CD4-positive, alpha-beta T cell treated with Interleukin-4 for 4 hours (primary cell): ENCODE measurements at regions not wholly inside any gene's neighbourhood (a gene's known extent, or its start where the extent isn't known, plus 50 kb on each side); places are given as distances from the start of the nearest gene placed in this dataset.

ENCODE experiments used
- DNase-seq: peaks from one replicate; pipeline ENCODE4 v3.0.0-alpha.2; 2020

DNA sequence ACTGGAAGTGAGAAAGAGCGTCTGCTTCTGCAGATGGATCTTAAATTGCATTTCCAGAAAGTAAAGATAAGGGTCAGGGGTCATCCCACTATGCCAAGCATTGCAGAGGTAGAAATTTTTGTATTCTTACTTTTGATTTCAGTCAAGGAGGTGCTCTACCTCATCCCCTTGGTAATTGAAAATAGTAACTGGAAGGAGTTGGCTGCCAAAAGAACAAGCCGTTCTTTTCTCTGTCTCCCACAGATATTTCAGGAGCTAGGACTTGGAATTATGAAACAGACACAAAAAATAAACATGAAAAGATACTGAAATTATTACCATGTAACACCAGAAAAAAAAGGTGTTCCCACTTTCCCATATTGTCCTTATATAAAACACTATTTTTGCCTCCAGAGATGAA is 309.9 kb upstream of the UMPS start:
- no peak for DNase-seq

DNA sequence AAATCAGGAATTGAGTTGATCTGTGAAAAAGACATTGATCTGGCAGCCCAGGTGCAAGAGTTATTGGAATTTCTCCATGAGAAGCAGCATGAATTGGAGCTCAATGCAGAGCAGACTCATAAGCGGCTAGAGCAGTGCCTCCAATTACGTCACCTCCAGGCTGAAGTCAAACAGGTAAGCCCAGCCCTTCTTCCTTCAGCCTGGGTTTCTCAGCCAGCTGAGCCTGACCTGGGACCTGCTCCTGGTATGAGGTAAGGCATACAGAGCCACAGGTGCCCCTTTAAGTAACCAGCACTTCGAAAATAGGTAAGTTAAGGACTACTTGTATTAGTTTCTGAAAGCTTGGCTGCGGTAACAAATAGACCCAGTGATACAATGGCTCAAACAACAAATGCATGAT is 307.4 kb upstream of the UMPS start:
- no peak for DNase-seq

DNA sequence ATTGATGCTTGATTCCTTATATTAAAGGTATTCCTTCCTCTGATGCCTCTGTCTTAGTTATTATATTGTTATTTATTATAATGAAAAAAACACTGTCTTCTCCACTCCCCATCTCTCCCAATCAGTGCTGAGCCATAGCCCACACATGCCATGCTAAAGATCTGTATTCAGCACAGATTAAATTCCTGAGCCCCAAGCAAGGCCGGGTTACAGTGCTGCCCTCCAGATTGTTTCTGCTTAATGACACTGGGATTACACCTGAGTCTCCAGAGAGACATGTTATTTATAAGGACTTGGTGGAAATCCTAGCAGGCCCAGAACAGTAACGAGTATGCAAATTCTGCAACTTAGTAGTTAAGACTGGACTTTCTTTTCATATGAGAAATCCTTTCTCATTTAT is 305.9 kb upstream of the UMPS start:
- DNase-seq: no peak

DNA sequence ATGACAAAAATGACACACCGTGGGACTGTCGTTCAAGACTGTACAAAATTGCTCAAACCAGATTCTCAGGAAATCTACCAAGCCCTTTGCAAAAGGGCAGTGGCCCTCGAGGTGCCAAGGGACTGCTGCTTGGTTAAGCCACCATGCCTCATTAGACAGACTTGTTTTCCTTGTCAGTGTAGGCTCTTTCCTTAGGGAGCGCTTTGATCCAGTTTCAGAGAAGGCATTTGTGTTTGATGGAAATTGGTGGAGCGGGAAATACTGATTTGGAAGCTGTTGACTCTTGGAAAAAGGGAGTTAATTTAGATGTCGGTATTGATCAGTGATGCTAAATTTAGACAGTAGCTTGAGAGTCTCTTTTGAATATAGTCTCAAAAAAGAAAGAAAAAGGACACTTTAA is 304.3 kb upstream of the UMPS start:
- no peak for DNase-seq

DNA sequence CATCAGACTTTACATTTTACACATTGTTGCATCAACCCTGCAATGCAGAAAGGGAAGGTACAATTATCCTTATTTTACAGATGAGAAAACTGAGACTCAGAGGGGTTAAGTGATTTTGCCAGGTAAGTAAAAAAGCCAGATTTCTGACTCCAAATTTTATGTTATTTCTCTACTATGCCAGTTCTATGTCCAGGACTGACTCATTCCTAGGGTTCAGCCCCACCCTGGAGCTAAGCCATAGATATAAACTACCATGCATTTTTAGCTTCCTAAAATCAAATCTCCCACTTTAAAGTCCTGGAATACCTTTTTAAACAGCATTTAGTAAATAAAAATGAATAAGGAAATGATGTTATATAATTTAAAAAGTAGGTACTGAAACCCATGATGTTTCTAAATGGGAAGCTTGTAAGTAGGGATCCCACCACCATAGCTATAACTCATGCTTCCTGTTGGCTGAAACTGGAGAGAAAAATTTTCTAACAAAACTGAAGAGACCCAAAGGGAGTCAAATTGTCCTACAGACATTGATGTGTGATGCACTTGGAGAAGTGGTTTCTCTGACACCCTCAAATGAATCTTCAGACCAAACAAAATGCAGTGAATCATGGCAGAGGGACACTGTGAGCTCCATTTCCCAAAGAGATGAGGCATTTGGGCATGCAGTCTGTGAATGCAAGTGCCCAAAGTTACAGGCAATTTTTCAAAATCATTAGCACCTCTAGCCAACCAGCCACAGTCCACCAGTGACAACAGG is 301.7 kb upstream of the UMPS start:
- DNase-seq: no peak

DNA sequence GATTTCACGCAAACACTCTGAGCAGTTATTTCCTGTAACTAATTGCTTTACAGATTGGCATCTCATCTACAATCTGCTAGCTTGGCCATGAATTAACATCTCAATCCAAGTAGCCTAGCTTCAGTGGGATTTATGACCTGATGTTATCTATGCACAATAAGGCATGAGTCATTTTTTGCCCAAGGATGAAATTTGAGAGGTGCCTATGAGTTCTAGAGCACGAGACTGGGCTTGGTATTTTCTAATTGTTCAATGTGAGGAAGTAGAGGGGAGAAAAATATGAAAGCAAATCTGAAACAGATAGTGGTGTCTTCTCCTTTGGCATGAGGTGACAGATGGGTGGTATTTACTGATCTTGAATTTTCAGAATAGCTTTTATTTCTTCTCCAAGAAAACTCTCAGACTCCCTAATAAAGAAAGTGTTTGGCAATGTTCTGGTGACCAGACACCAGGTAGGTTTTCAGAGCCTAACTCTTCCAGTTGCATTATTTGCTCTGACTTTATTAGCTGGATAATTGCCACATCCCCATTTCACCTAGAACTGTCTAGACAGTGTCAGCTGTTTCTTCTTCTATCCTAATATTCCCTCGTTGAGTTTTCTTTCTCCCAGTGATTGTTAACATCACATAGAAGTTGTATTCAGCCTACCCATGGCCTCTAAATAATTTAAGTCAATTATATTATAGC is 301.0 kb upstream of the UMPS start:
- DNase-seq: no peak

DNA sequence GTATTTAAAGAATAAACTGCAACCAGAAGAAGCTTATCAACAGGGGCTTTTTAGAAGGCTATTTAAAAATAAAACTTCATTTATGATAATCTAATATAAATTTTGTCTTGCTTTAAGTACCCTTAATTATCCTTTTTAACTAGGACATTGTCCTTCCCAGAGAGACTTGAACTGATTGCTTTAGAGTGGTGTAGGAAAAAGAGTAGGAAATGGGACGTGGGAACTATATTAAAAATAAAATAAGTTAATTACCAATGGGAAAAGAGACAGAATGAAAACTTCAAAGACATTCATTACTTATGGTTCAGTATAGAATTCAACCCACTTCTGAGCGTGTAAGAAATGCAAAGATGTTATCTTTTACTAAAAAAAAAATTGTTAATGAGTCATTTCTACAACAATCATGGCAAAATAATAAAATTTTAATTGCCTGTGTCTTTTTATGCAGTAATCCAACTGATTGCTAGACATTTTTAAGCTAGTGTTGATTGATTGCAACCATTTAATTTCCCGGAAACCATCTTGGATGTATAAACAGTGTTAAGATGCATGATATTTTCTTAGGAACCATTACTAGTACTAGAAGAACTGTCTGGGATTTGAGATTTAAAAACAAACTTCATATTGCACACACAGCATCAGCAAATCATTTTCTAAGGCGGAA is 298.8 kb upstream of the UMPS start:
- DNase-seq: no peak

DNA sequence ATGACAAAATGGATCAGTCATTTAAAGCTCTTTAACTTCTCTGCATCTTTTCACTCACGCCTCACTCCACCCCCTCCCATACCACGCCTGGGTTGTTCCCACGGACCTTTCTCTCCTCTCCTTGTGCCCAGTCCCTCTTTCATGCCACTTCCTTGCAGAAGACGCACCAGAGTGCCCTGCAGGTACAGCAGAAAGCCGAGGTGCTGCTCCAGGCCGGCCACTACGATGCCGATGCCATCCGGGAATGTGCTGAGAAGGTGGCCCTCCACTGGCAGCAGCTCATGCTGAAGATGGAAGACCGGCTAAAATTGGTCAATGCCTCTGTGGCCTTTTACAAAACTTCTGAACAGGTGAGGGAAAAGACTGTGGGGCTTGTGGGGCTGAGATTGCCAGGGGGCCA is 296.1 kb upstream of the UMPS start:
- DNase-seq: no peak

DNA sequence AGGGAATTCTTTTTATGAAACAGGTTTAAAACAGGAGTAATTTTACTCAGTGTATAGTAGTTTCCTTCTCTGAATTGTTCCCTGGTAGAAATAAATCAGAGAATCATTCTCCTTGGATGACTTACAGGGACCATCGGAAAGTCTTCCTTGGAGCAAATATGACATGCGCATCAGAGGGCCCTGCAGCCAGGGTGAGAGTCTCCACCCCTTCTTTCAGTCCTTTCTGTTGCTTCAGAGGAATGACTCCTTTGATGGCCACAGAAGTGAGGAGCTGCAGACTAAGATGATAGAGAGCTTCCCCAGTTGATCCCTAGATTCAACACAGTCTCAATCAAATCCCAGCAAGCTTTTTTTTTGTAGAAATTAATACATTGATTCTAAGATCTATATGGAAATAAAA is 294.8 kb upstream of the UMPS start:
- DNase-seq: no peak

DNA sequence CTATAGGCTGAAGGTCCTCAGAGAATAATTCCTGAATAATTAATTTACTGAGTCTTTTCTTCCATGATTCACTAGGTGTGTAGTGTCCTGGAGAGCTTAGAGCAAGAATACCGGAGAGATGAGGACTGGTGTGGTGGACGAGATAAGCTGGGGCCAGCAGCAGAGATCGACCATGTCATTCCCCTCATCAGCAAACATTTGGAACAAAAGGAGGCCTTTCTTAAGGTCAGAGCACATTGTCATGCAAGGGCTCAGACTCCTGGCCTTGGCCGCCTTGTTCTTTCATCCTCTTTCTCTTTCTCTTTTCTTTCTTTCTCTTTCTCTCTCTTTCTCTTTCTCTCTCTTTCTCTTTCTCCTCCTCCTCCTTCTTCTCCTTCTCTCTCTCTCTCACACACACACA is 291.4 kb upstream of the UMPS start:
- DNase-seq: no peak

DNA sequence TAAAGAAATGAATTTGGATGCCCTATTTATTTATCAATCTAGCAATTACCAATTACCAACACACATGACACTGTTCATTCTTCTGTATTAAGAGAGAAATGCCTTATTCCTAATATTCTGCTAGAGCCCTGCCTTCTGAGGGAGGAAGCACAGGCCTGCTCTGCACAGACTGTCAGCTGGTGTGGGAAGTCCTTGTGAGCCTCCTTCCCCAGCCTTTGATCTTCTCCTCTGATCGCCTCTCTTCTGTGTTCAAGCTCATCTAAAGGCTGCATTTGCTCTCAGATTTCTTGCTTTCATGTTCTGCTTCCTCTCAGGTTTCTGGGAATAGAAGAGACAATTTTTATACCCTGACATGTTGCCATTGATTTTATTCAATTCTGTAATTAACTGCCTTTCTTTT is 290.6 kb upstream of the UMPS start:
- DNase-seq: no peak

DNA sequence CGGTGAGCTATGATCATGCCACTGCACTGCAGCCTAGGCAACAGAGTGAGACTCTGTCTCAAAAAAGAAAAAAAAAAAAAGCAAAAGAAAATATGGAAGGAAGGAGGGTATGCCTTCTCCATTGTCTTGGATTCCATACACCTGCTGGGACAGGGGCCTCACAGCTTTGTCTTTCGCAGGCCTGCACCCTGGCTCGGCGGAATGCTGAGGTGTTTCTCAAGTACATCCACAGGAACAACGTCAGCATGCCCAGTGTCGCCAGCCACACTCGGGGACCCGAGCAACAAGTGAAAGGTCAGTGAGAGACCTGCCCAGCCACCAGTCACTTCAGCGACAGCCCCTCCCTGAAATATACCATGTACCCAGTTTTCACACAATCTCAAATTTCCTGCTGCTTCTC is 288.5 kb upstream of the UMPS start:
- no peak for DNase-seq

DNA sequence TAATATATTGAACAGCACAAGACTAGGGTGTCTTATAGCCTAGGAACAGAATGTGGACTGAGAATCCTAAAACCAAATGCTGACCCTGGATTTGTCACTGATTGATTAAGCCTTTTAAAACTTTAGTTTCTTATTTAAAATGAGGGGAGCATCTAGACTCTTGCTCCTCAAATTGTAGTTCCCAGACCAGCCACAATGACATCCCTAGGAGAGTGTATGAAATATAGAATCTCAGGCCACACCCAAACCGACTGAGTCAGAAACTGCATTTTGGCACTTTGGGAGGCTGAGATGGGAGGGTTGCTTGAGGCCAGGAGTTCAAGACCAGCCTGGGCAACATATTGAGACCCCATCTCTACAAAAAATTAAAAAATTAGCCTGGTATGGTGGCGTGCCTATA is 287.8 kb upstream of the UMPS start:
- no peak for DNase-seq

DNA sequence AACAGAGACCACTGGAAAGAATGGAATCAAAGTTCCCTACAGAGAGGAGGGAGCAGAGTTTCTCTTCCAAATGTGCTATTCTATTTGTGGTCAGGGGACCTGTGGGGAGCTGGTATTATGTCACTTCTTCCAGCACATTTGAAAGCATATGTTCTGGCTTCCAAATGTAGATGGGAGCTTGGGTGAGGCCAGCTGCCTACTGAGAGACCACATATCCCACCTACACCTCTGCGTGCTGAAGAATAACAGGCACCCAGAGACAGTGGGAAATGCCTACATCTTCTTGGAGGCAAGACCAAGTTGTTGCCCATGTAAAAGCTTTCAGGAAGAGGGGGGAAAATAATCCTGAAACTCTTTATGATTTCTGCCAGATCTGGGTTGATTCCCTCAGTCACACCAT is 286.8 kb upstream of the UMPS start:
- DNase-seq: no peak

DNA sequence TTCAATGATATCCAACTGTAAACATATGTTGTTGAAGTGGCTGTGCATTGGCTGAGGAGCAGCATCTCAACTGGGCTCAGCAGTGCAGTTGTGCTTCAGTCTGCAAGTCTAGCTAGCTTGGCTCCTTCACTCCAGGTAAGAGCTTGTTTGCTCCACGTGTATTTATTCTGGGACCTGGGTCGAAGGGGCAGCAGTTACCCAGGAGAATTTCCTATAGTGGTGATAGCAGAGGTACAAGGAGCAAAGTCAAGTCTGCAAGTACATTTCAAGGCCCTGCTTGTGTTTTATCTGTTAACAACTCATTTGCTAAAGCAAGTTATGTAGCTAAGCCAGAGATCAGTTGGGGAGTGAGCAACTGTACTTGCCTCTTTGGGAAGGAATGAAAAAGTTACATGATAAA is 286.2 kb upstream of the UMPS start:
- no peak for DNase-seq

DNA sequence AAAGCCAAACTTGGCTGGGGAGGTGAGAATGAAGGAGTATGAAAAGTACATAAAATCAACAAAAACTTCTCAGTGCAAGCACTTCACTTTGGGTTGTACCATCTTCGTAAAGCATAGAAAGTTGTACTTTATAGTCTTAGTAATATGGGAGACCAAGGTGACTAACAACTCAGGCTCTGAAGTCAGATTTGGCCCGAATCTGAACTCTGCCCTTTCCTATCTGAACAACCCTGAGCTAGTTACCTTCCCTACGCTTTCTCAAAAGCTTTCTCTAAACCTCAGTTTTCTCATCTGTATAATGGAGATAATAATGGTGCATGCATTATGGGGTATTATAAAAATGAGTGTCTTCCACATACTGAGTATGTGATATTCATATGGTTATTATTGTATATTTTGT is 285.4 kb upstream of the UMPS start:
- no peak for DNase-seq

DNA sequence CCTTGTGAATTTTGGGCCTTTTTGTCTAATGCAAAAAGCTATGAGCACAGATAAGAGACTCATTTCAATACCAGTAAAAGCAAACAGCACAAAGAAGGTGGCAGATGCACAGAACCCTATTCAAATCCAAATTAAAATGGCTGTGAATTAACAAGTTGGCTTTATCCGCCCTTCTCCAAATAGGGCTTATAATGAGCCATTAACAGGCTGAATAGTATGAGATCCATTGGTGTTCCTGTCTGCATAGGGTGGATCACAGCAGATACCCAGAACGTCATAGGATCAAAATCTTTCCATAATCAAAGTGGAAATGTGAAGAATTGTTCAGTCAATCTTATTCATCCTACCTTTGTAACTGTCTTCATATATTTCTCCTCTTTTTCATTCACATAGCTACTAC is 282.4 kb upstream of the UMPS start:
- no peak for DNase-seq

DNA sequence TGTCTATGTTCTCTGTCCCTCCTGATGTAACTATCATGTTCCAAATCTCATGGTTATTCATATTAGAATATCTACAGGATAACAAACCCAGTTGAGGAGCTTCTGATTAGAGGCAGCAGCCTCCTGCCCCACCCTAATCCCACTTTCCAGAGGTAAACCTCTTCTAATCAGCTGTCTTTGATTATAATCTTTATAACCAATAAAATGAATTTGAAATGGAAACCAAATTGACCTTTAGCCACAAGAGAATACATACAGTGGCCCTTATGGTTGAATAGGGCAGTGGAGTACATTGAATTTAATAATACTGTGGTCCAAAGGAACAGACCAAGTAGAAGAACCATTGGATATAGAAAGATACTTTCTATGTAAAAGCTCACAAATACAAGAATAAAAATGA is 281.3 kb upstream of the UMPS start:
- DNase-seq: no peak

DNA sequence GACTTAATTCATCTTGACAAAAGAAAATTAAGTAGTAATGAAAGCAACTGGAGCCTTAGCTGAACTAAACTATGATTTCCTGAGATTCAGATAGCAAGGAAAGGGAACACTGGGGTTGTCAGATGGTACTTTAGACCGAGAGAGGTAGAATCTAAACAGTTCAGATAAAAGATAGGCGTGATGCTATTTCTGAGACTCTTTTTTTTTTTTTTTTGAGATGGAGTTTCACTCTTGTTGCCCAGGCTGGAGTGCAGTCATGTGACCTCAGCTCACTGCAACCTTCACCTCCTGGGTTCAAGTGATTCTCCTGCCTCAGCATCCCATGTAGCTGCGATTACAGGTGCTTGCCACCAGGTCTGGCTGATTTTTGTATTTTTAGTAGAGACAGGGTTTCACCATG is 279.9 kb upstream of the UMPS start:
- DNase-seq: no peak

DNA sequence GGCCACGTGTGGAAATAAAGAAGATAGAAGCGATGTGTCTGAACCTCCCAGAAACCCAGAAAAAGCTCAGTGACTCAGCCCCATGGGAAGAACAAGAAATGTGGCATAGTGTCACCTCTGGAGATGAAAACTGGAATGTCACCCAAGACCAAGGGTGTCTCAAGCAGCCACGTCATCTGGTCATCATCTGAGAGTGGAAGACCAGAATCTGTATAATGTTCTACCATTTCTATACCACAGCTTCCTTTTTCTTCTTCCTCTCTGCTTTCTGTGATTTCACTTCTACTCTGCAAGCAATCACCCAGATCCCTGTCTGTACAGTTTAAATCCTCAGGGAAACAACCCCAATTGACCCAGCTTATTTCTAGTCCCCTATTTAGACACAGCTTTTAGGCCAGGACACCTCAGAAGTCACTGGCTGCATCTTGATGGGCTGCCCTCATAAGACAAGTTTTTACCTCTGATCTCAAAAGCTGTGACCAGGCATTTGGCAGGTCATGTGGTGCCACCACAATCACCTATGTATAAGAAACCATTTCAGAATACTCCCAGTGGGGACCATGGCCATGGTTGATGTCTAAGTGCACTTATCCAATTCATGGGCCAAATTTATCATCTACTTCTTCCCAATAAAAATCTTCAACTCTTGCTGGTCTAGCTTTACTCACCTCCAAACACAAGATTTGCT is 278.5 kb upstream of the UMPS start:
- DNase-seq: no peak

DNA sequence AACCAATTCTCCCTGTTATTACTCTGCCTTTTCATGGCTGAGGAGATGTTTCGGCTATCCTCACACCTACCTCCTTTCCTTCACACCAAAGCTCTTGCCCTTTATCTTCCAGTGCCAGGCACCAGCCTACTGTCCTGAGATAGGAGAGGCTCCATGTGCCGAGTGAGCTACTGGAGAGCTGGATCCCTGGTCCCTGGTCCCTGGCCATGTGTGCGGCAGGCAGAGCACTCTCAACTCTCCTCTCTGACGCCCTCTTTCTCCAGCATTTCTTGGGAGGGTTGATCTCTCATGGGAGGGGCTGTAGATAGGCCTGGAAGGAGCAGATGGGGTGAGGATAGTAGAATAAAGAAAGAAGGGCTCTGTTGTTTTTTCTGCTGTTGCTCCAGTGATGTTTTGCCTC is 277.1 kb upstream of the UMPS start:
- DNase-seq: no peak

DNA sequence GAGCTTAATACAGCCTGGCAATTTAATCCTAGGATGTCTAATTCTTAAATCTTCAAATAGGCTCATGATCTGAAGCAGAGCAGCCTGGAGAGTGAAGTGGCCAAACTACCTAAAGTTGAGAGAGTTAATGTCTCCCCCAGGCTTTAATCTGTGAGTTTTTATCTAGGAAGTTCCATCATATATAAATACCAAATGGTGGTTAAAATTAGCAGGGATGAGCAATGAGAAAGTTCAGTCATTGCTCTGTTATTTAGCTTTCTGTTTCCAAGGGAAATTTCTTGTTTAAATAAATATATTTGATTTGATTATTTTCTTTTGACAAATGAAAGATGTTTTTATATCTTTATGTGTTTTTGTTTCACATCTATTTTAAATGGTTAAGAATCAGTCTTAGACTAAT is 274.4 kb upstream of the UMPS start:
- DNase-seq: no peak

DNA sequence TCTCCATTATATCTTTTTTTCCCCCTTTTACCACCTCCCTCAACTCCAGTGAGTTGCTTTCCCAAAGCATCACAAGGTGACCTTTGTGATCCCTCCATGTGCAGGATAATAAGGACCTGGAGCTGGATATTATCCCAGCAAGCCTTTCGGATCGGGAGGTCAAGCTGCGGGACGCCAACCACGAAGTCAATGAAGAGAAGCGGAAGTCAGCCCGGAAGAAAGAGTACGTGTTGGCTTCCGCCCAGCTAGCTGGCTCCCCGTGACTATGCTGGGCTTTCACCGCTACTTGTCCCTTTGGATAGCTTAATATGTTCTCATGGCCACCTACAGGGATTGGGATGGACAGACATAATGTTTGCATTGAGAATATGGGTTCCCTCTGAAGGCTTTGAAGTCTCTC is 273.7 kb upstream of the UMPS start:
- DNase-seq: no peak

DNA sequence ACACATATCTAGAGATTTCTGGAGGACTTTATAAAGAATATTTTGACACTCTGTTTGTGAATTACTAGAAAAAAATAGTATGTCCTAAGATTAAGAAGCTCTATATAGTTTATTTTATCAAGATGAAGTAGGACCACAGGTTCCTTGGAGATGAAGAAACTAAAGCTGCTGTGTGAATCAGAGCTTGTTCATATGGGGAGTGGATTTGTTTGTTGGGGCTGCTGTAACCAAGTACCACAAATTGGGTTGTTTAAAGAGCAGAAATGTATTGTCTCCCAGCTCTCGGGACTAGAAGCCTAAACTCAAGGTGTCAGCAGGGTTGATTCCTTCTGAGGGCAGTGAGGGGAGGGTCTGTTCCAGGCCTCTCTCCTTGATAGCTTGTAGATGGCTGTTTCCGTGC is 270.6 kb upstream of the UMPS start:
- no peak for DNase-seq
